GM23338 (cell line): ENCODE measurements at regions not wholly inside any gene's neighbourhood (a gene's known extent, or its start where the extent isn't known, plus 50 kb on each side); places are given as distances from the start of the nearest gene placed in this dataset.
A peak's percentile ranks its signal among the peaks of the same experiment; 100 is the strongest.

Source experiments
- ATAC-seq: fragments of 200-7000 bp; cut with Tn5 transposase; 3 replicates; pipeline ENCODE4 v1.9.1; 2020
- DNase-seq: peaks from one replicate; pipeline ENCODE4 v3.0.0-alpha.2; 2015; ENCODE audit warnings: low spot score
- H2AFZ ChIP-seq: fragments of 200-600 bp; sonication (generic); 2 replicates; pipeline ENCODE4 v1.8.0; 2016; ENCODE audit warnings: antibody characterized with exemption, mild to moderate bottlenecking, moderate library complexity
- H3F3A ChIP-seq: fragments of 200-600 bp; sonication (generic); replicated peaks from 2 replicates; pipeline ENCODE4 v1.8.0; 2017; ENCODE audit warnings: antibody characterized with exemption, mixed run types, low read depth
- H3K27ac ChIP-seq: fragments of 200-600 bp; sonication (generic); 2 replicates; pipeline ENCODE4 v1.6.1; 2016; ENCODE audit warnings: low read depth
- H3K27me3 ChIP-seq: fragments of 200-600 bp; sonication (generic); 2 replicates; pipeline ENCODE4 v1.8.0; 2016; ENCODE audit warnings: mild to moderate bottlenecking, mixed run types, moderate library complexity; ENCODE audit not compliant: insufficient read depth
- H3K36me3 ChIP-seq: fragments of 200-600 bp; sonication (generic); 2 replicates; pipeline ENCODE4 v1.8.0; 2016; ENCODE audit warnings: mild to moderate bottlenecking; ENCODE audit not compliant: insufficient read depth
- H3K4me1 ChIP-seq: fragments of 200-600 bp; sonication (generic); 2 replicates; pipeline ENCODE4 v1.8.0; 2016; ENCODE audit warnings: mild to moderate bottlenecking, moderate library complexity; ENCODE audit not compliant: insufficient read depth
- H3K4me2 ChIP-seq: fragments of 200-600 bp; sonication (generic); 2 replicates; pipeline ENCODE4 v1.7.1; 2017; ENCODE audit warnings: mixed run types
- H3K4me3 ChIP-seq: fragments of 200-600 bp; sonication (generic); 2 replicates; pipeline ENCODE4 v1.6.1; 2016; ENCODE audit warnings: mixed run types
- H3K79me2 ChIP-seq: fragments of 200-600 bp; sonication (generic); replicated peaks from 2 replicates; pipeline ENCODE4 v1.8.0; 2017; ENCODE audit warnings: mild to moderate bottlenecking; ENCODE audit not compliant: insufficient read depth
- H3K9me2 ChIP-seq: fragments of 200-600 bp; sonication (generic); 2 replicates; pipeline ENCODE4 v1.8.0; 2017; ENCODE audit not compliant: insufficient read depth
- H4K20me1 ChIP-seq: fragments of 200-600 bp; sonication (generic); replicated peaks from 2 replicates; pipeline ENCODE4 v1.8.0; 2017; ENCODE audit warnings: mild to moderate bottlenecking; ENCODE audit not compliant: insufficient read depth
- H3K27ac Mint-ChIP-seq: 2 replicates; pipeline ENCODE4 v1.8.0; 2020; ENCODE audit warnings: inconsistent platforms, mild to moderate bottlenecking, moderate library complexity, mixed read lengths
- H3K27me3 Mint-ChIP-seq: 3 replicates; pipeline ENCODE4 v1.8.0; 2022; ENCODE audit warnings: low read depth, mild to moderate bottlenecking, moderate library complexity, mixed read lengths, inconsistent platforms; ENCODE audit not compliant: insufficient read depth, poor library complexity
- H3K36me3 Mint-ChIP-seq: 3 replicates; pipeline ENCODE4 v1.8.0; 2021; ENCODE audit warnings: low read depth, mild to moderate bottlenecking, inconsistent platforms, moderate library complexity, mixed read lengths
- H3K4me1 Mint-ChIP-seq: 3 replicates; pipeline ENCODE4 v1.8.0; 2020; ENCODE audit warnings: mild to moderate bottlenecking, inconsistent platforms, mixed read lengths
- H3K4me3 Mint-ChIP-seq: 3 replicates; pipeline ENCODE4 v1.8.0; 2021; ENCODE audit warnings: moderate library complexity, mild to moderate bottlenecking, inconsistent platforms, mixed read lengths
- H3K9me3 Mint-ChIP-seq: 3 replicates; pipeline ENCODE4 v1.8.0; 2020; ENCODE audit warnings: moderate library complexity, mild to moderate bottlenecking, inconsistent platforms, mixed read lengths
- CREB1 ChIP-seq: fragments of 250-450 bp; sonication (Bioruptor Pico); IDR thresholded peaks from 2 replicates; pipeline ENCODE4 v1.5.0; 2020; ENCODE audit warnings: low read depth, mild to moderate bottlenecking, moderate library complexity
- EZH2 ChIP-seq: fragments of 200-600 bp; sonication (generic); IDR thresholded peaks from one replicate; pipeline ENCODE4 v1.8.0; 2017; ENCODE audit warnings: antibody characterized with exemption, mild to moderate bottlenecking, low read depth; ENCODE audit not compliant: unreplicated experiment
- EZH2phosphoT487 ChIP-seq: fragments of 200-600 bp; sonication (generic); IDR thresholded peaks from one replicate; pipeline ENCODE4 v1.8.1; 2018; ENCODE audit warnings: antibody characterized with exemption; ENCODE audit not compliant: unreplicated experiment
- NANOG ChIP-seq: IDR thresholded peaks from 2 replicates; pipeline ENCODE4 v1.6.1; 2016; ENCODE audit warnings: antibody characterized with exemption, borderline replicate concordance
- POLR2AphosphoS5 ChIP-seq: IDR thresholded peaks from 2 replicates; pipeline ENCODE4 v1.6.1; 2016; ENCODE audit warnings: antibody characterized with exemption, low read depth
- STAT1 ChIP-seq: IDR thresholded peaks from one replicate; pipeline ENCODE4 v1.6.1; 2016; ENCODE audit warnings: antibody characterized with exemption; ENCODE audit not compliant: unreplicated experiment
- ZNF114 ChIP-seq: fragments of 250-450 bp; sonication (Bioruptor Pico); IDR thresholded peaks from 2 replicates; pipeline ENCODE4 v1.5.0; 2020; ENCODE audit warnings: mild to moderate bottlenecking, moderate library complexity
- ZNF331 ChIP-seq: fragments of 250-450 bp; sonication (Bioruptor Pico); IDR thresholded peaks from 2 replicates; pipeline ENCODE4 v1.5.0; 2020; ENCODE audit warnings: low read depth, mild to moderate bottlenecking, moderate library complexity
- TF ChIP-seq, protein P1 (sequence below): fragments of 250-450 bp; sonication (Bioruptor Pico); IDR thresholded peaks from 2 replicates; pipeline ENCODE4 v1.5.0; 2020; ENCODE audit warnings: mild to moderate bottlenecking, moderate library complexity
- TF ChIP-seq, protein P2 (sequence below): IDR thresholded peaks from 2 replicates; pipeline ENCODE4 v1.6.1; 2016; ENCODE audit warnings: antibody characterized with exemption

GRCh38 chr4:188934320-188934962 is 795.2 kb downstream of the TRIML1 start:
- H3K27me3 ChIP-seq = no peaks in the 10 kb centered on the region
- no peak overlapping the region for H3K27ac Mint-ChIP-seq
- peak overlapping the region; percentile 53; the same call in 1 of the 2 replicates for H3K4me2 ChIP-seq
- peaks cover 2% of the 10 kb centered on the region for H3K27me3 Mint-ChIP-seq
- H3K4me1 Mint-ChIP-seq = no peaks in the 10 kb centered on the region; the same call in 2 of the 3 replicates
- TF ChIP-seq, protein P1, sequence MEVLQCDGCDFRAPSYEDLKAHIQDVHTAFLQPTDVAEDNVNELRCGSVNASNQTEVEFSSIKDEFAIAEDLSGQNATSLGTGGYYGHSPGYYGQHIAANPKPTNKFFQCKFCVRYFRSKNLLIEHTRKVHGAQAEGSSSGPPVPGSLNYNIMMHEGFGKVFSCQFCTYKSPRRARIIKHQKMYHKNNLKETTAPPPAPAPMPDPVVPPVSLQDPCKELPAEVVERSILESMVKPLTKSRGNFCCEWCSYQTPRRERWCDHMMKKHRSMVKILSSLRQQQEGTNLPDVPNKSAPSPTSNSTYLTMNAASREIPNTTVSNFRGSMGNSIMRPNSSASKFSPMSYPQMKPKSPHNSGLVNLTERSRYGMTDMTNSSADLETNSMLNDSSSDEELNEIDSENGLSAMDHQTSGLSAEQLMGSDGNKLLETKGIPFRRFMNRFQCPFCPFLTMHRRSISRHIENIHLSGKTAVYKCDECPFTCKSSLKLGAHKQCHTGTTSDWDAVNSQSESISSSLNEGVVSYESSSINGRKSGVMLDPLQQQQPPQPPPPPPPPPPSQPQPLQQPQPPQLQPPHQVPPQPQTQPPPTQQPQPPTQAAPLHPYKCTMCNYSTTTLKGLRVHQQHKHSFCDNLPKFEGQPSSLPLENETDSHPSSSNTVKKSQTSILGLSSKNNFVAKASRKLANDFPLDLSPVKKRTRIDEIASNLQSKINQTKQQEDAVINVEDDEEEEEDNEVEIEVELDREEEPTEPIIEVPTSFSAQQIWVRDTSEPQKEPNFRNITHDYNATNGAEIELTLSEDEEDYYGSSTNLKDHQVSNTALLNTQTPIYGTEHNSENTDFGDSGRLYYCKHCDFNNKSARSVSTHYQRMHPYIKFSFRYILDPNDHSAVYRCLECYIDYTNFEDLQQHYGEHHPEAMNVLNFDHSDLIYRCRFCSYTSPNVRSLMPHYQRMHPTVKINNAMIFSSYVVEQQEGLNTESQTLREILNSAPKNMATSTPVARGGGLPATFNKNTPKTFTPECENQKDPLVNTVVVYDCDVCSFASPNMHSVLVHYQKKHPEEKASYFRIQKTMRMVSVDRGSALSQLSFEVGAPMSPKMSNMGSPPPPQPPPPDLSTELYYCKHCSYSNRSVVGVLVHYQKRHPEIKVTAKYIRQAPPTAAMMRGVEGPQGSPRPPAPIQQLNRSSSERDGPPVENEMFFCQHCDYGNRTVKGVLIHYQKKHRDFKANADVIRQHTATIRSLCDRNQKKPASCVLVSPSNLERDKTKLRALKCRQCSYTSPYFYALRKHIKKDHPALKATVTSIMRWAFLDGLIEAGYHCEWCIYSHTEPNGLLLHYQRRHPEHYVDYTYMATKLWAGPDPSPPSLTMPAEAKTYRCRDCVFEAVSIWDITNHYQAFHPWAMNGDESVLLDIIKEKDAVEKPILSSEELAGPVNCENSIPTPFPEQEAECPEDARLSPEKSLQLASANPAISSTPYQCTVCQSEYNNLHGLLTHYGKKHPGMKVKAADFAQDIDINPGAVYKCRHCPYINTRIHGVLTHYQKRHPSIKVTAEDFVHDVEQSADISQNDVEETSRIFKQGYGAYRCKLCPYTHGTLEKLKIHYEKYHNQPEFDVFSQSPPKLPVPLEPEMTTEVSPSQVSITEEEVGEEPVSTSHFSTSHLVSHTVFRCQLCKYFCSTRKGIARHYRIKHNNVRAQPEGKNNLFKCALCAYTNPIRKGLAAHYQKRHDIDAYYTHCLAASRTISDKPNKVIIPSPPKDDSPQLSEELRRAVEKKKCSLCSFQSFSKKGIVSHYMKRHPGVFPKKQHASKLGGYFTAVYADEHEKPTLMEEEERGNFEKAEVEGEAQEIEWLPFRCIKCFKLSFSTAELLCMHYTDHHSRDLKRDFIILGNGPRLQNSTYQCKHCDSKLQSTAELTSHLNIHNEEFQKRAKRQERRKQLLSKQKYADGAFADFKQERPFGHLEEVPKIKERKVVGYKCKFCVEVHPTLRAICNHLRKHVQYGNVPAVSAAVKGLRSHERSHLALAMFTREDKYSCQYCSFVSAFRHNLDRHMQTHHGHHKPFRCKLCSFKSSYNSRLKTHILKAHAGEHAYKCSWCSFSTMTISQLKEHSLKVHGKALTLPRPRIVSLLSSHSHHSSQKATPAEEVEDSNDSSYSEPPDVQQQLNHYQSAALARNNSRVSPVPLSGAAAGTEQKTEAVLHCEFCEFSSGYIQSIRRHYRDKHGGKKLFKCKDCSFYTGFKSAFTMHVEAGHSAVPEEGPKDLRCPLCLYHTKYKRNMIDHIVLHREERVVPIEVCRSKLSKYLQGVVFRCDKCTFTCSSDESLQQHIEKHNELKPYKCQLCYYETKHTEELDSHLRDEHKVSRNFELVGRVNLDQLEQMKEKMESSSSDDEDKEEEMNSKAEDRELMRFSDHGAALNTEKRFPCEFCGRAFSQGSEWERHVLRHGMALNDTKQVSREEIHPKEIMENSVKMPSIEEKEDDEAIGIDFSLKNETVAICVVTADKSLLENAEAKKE (CRISPR knock-in tag) = no peak
- TF ChIP-seq NANOG (no peak), EZH2 (no peak), POLR2AphosphoS5 (no peak), STAT1 (no peak), EZH2phosphoT487 (no peak), ZNF114 (CRISPR knock-in tag) (no peak), ZNF331 (CRISPR knock-in tag) (no peak), CREB1 (CRISPR knock-in tag) (no peak)
- TF ChIP-seq, protein P2, sequence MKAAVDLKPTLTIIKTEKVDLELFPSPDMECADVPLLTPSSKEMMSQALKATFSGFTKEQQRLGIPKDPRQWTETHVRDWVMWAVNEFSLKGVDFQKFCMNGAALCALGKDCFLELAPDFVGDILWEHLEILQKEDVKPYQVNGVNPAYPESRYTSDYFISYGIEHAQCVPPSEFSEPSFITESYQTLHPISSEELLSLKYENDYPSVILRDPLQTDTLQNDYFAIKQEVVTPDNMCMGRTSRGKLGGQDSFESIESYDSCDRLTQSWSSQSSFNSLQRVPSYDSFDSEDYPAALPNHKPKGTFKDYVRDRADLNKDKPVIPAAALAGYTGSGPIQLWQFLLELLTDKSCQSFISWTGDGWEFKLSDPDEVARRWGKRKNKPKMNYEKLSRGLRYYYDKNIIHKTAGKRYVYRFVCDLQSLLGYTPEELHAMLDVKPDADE = no peak
- no peak for ATAC-seq
- H3K79me2 ChIP-seq = no peaks in the 10 kb centered on the region
- peaks cover 46% of the 10 kb centered on the region for H3K36me3 Mint-ChIP-seq
- no peaks in the 10 kb centered on the region for H3F3A ChIP-seq
- H3K9me2 ChIP-seq = no peaks in the 10 kb centered on the region; the same call in 1 of the 2 replicates
- no peak for DNase-seq
- H3K27ac ChIP-seq = no peak overlapping the region
- H3K9me3 Mint-ChIP-seq = peaks cover 48% of the 10 kb centered on the region
- H4K20me1 ChIP-seq = no peaks in the 10 kb centered on the region
- H3K4me1 ChIP-seq = peaks cover 4% of the 10 kb centered on the region; the same call in 1 of the 2 replicates
- no peak overlapping the region for H3K4me3 Mint-ChIP-seq
- peaks cover 25% of the 10 kb centered on the region for H3K36me3 ChIP-seq
- peak overlapping the region; percentile 87 for H2AFZ ChIP-seq
- H3K4me3 ChIP-seq = no peak overlapping the region
